ENCODE measurements at regions not wholly inside any gene's neighbourhood (a gene's known extent, or its start where the extent isn't known, plus 50 kb on each side); places are given as distances from the start of the nearest gene placed in this dataset.
"Not testable (repeated sequence)": the region's sequence is repeated elsewhere in the genome, so short reads cannot be mapped to it uniquely, and the experiment has no call there.

DNA sequence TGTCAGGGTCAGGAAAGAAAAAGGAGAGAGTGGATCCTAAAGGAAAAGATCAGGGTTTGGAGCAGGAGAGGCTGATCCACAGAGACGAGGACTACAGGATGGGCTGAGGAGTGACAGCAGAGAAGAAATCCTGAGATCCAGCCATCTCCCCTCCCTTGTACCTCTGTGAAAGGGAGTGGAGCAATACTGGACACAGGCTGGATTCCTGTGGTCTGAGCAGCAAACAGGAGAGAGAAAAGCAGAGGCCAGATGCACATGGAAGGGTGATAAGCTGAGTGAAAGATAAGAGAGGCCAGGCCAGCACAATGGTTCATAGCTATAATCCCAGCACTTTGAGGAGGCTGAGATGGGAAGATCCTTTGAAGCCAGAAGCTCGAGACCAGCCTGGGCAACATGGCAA is 472.1 kb upstream of the TSHZ3 start:
- no peak for DNase-seq

DNA sequence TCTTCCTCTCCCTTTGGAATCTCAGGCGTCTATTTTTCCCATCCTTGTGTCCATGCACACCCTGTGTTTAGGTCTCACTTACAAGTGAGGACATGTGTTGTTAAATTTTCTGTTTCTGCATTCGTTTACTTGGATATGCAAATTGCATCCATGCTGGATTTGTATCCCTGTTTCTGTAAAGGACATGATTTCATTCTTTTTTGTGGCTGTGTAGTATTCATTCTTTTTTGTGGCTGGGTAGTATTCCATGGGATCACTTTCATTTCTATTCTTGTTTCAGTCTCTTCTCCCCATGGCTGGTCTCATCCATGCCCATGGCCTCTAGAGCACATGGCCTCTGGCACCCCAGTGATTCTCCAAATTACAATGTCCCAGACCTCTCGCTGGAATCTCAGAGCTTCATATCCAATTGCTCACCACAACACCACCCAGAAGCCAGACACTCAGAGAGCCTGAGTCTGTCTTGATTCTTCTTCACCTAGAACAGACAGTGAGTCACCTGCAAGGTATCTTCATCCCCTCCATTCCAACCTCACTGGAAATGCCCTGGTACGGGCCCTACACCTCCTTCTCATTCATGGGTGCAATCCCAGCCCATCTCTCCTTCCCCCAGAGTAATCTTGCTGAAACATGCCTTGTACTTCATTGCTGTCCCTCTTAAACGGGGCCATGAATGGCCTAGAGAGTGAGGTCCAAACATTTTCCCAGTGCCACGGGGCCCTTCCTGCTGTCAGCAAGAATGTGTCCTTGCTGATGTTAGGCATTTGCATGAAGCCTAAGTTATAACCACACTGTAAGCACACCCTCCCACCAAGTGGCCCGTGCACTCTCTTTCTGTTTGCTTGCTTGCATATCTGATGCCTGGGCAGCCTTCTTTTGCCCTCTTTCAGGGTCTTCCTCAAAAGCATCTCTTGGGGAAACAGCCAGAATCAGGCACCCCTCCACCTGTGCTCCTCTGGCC is 476.2 kb upstream of the TSHZ3 start:
- no peak for DNase-seq

DNA sequence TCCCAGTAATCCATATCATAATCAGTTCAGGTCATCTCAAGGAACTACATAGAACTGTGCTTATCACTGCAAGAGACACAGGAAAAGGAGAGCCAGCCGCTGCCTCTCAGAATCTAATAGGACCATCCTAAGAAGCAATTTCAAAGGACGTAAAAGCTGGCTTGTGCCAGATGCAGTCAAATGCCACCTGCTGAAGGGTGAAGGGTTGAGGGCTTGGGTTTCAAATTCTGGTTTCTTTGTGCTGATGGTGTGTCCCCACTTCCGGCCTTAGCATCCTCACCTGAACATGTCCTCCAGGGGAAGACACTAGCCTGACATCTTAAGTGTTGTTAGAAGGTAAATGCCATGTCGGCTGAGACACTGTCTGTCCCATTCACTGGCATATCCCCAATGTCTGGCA is 477.1 kb upstream of the TSHZ3 start:
- DNase-seq = no peak

DNA sequence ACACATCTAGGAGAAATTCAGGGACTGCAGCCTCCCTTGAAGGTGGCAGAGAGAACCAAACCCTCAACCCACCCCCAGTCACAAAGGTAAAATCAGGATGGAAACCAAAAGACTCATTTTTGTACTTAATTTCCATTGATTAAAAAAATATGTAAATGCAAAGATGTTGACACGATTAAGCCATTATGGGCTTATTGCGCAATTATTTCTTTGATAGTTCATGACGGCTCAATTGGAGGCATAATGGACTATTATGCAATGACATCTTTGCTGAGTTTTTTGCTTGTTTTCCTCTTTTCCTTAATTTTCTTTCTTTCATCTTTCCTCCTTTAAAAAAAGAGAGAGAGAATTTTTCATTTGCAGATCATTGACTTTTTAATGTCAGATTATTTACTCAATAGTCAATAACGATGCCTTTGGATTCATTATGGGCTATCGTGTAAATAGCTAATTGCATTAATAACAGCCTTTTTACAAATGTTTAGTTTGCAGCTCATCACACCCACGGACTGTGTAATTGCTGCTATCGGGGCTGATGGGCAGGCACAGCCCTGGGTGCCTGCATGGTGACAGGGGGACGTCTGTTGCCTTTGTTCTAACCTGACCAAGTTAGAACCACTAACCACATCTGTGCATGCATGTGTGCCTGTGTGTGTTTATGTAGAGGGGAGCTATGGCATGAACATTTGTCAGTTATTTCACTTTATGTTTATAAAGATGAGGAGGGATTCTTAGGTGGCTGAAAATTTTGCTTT is 482.4 kb upstream of the TSHZ3 start:
- DNase-seq = no peak

GRCh38 chr19:31832176-31832548 is 482.9 kb upstream of the TSHZ3 start:
- DNase-seq = no peak

- no peak for DNase-seq
These were observed 484.8 kb upstream of the TSHZ3 start for GRCh38 chr19:31834070-31834469.

- no peak for DNase-seq
These were observed 489.1 kb upstream of the TSHZ3 start for GRCh38 chr19:31838163-31838815.

GRCh38 chr19:31840371-31840770 is 491.1 kb upstream of the TSHZ3 start:
- no peak for DNase-seq

GRCh38 chr19:31841755-31842154 is 492.5 kb upstream of the TSHZ3 start:
- DNase-seq = no peak

GRCh38 chr19:31863122-31863521 is 482.3 kb upstream of the ZNF507 start:
- DNase-seq = no peak

GRCh38 chr19:31874313-31874712 is 471.1 kb upstream of the ZNF507 start:
- DNase-seq = no peak

GRCh38 chr19:31875591-31875990 is 469.8 kb upstream of the ZNF507 start:
- no peak for DNase-seq

DNA sequence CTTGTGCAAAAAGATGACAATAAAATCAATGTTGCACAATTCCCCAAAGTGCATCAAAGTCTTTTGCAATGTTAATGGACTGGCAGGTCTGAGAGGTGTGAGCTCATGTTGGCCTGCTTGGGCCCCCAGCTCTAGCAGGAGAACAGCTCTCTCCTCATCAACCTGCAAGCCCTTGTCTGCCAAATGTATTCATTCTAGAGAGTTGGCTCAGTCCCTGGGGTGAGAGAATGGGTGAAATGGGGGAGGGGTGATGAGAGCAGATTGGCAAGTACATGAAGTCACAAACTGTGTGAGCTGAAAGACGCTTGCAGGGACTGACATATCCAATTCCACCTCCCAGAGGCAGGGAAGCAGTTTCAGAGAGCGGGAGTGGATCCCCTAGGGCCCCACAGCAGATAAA is 465.1 kb upstream of the ZNF507 start:
- no peak for DNase-seq

- DNase-seq = no peak
These were observed 463.4 kb upstream of the ZNF507 start for GRCh38 chr19:31881988-31882387.

DNA sequence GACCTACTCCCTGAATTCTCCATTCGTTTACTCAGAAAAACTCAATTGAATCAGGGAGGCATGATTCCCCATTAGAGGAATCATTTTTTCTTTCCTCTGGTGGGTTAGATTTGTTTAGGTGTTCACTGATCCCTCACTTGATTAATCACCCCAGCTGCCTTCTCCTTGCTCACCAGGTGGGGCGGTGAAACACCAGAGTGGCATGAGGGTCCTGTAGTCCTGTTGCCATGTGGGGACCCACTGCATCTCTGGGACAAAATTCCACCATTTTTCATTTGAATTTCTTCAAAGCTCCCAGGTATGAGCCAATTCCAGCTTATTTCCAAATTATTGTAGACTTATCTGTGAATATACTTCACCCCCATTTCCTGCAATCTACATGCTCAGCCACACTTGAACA is 462.7 kb upstream of the ZNF507 start:
- no peak for DNase-seq

DNA sequence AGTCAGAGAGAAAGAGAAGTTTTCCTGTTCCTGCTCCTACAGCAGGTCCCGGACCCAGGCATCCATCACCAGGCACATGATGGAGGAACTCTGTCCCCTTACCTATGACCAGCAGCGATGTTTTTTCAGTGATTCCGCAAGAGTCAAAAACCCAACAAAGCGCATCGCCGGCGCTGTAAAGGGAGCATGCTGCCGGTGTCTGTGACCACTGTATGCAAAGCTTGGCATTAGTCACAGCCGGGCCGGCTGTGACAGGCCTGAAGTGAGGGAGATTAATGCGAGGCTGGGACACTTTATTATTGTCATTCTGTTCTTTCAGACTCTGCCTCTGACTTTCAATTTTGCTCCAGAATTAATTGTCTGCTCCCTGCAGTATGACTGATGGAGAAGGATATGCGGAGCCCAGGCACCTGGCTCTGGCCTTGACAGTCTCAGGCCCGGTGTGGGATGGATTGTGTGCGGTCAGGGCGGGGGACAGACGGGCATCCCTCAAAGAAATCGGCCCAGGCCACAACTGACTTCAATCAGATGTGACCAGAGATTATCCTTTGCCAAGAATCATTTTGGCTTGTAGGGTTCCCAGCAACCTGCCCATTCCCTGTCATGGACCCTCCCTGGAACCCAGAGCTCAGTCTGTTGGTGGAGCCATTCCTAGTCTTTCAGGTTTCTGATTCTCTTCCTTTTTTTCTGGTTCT is 462.0 kb upstream of the ZNF507 start:
- no peak for DNase-seq

GRCh38 chr19:31885280-31885853 is 460.0 kb upstream of the ZNF507 start:
- DNase-seq = no peak

- DNase-seq = no peak
These were observed 455.2 kb upstream of the ZNF507 start for GRCh38 chr19:31890230-31890629.

DNA sequence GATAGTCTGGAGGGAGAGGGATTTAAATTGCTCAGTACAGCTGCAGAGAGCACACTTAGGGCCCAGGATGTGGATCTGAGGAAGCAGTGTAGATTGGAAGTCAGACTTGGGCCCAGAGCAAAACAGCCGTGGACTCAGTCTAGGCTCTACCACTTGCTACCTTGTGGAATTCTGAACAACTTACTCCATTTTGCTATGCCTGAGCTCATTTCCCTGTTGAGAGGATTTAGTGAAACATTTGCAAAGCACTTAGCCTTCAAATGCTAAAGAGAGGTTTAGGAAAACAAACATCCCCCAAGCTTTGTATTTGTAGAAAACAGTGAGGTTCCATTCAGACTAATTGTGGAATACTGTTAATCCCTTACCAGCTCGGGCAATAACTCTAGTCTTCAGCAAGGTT is 453.4 kb upstream of the ZNF507 start:
- DNase-seq = no peak

GRCh38 chr19:31893491-31893890 is 451.9 kb upstream of the ZNF507 start:
- not testable (repeated sequence) for DNase-seq

- no peak for DNase-seq
These were observed 451.0 kb upstream of the ZNF507 start for GRCh38 chr19:31894451-31894850.

DNA sequence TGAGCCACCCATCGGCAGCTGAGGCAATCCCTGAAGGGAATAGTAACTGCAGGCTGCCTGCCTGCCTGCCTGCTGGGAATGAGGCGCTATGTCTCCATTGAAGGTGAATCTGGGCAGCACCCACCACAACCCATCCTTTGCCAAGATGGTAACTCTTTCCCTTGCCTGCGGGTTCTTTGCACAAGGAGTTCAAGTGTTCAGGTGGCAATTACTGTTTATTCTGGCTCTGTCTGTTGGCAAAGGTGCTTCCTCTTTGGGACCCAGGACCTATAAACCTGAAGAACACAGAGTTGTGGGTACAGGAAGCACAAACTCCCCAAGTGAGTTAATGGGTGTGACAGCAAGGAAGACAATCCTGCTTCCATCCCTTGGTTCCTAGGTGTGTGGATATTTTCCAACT is 448.1 kb upstream of the ZNF507 start:
- no peak for DNase-seq

- DNase-seq = no peak
These were observed 444.4 kb upstream of the ZNF507 start for GRCh38 chr19:31900991-31901390.

All from stimulated activated CD4-positive, alpha-beta T cell treated with anti-CD3 and anti-CD28 coated beads, Interleukin-1b, Interleukin-23, amount 100 ng/mL, for 48 hours (primary cell).